DMS53 treated with DMSO at 0.1 percent for 48 hours (cell line): ENCODE measurements at regions not wholly inside any gene's neighbourhood (a gene's known extent, or its start where the extent isn't known, plus 50 kb on each side); places are given as distances from the start of the nearest gene placed in this dataset.

ENCODE experiments used
- DNase-seq: peaks from one replicate; lab custom pipeline; 2025; ENCODE audit not compliant: unreplicated experiment; lab: John Stamatoyannopoulos, UW

GRCh38 chr7:113825832-113826231 lies 93.0 kb downstream of the PPP1R3A start:
- no peak for DNase-seq

- DNase-seq: peak; percentile 31
Measured at GRCh38 chr7:113824117-113824823, 94.5 kb downstream of the PPP1R3A start.

- DNase-seq: no peak
Measured at GRCh38 chr7:113819474-113819873, 99.3 kb downstream of the PPP1R3A start.

- no peak for DNase-seq
Measured at GRCh38 chr7:113816639-113817038, 102.2 kb downstream of the PPP1R3A start.

- no peak for DNase-seq
Measured at GRCh38 chr7:113813471-113813870, 105.3 kb downstream of the PPP1R3A start.

GRCh38 chr7:113812591-113813255 lies 106.1 kb downstream of the PPP1R3A start:
- no peak for DNase-seq

GRCh38 chr7:113810080-113810744 lies 108.6 kb downstream of the PPP1R3A start:
- DNase-seq: no peak

GRCh38 chr7:113809581-113809980 lies 109.2 kb downstream of the PPP1R3A start:
- no peak for DNase-seq

GRCh38 chr7:113806633-113807327 lies 112.0 kb downstream of the PPP1R3A start:
- DNase-seq: no peak

- DNase-seq: no peak
Measured at GRCh38 chr7:113805976-113806375, 112.8 kb downstream of the PPP1R3A start.

- DNase-seq: no peak
Measured at GRCh38 chr7:113804475-113805095, 114.2 kb downstream of the PPP1R3A start.

GRCh38 chr7:113801751-113802150 lies 117.1 kb downstream of the PPP1R3A start:
- no peak for DNase-seq

- no peak for DNase-seq
Measured at GRCh38 chr7:113800826-113801225, 118.0 kb downstream of the PPP1R3A start.

GRCh38 chr7:113799896-113800295 lies 118.9 kb downstream of the PPP1R3A start:
- DNase-seq: peak; percentile 84

GRCh38 chr7:113797420-113798010 lies 121.3 kb downstream of the PPP1R3A start:
- DNase-seq: peak; percentile 31

- DNase-seq: peak; percentile 14
Measured at GRCh38 chr7:113796557-113796956, 122.3 kb downstream of the PPP1R3A start.

- DNase-seq: no peak
Measured at GRCh38 chr7:113794573-113794972, 124.2 kb downstream of the PPP1R3A start.

- DNase-seq: no peak
Measured at GRCh38 chr7:113793171-113793570, 125.6 kb downstream of the PPP1R3A start.

- no peak for DNase-seq
Measured at GRCh38 chr7:113790025-113790424, 128.8 kb downstream of the PPP1R3A start.

- no peak for DNase-seq
Measured at GRCh38 chr7:113787106-113787505, 131.7 kb downstream of the PPP1R3A start.

GRCh38 chr7:113784956-113785355 lies 133.9 kb downstream of the PPP1R3A start:
- no peak for DNase-seq
